ENCODE measurements at regions not wholly inside any gene's neighbourhood (a gene's known extent, or its start where the extent isn't known, plus 50 kb on each side); places are given as distances from the start of the nearest gene placed in this dataset.
"Not testable (repeated sequence)": the region's sequence is repeated elsewhere in the genome, so short reads cannot be mapped to it uniquely, and the experiment has no call there.

- Mint-ChIP-seq H3K4me1 (no peaks in the 10 kb centered on the region), H3K27me3 (no peaks in the 10 kb centered on the region), H3K27ac (no peak overlapping the region), H3K4me3 (no peak overlapping the region), H3K36me3 (no peaks in the 10 kb centered on the region), H3K9me3 (peaks cover 2% of the 10 kb centered on the region)
- DNase-seq: no peak
These were observed 281.1 kb upstream of the COL3A1 start for GRCh38 chr2:188693111-188693510.

- Mint-ChIP-seq H3K27me3 (no peaks in the 10 kb centered on the region), H3K27ac (no peak overlapping the region), H3K36me3 (no peaks in the 10 kb centered on the region), H3K4me1 (no peaks in the 10 kb centered on the region), H3K4me3 (no peak overlapping the region), H3K9me3 (peaks cover 4% of the 10 kb centered on the region)
- no peak for DNase-seq
These were observed 280.4 kb upstream of the COL3A1 start for GRCh38 chr2:188693771-188694170.

- Mint-ChIP-seq H3K36me3 (no peaks in the 10 kb centered on the region), H3K4me3 (no peak overlapping the region), H3K27ac (no peak overlapping the region), H3K27me3 (no peaks in the 10 kb centered on the region), H3K9me3 (peaks cover 1% of the 10 kb centered on the region), H3K4me1 (no peaks in the 10 kb centered on the region)
- no peak for DNase-seq
These were observed 278.2 kb upstream of the COL3A1 start for GRCh38 chr2:188695953-188696352.

GRCh38 chr2:188698151-188698550 is 276.0 kb upstream of the COL3A1 start:
- H3K36me3 Mint-ChIP-seq, H3K4me1 Mint-ChIP-seq, H3K4me3 Mint-ChIP-seq, H3K27me3 Mint-ChIP-seq, H3K27ac Mint-ChIP-seq, H3K9me3 Mint-ChIP-seq, DNase-seq: not testable (repeated sequence)

GRCh38 chr2:188701836-188702235 is 272.3 kb upstream of the COL3A1 start:
- Mint-ChIP-seq H3K27me3 (no peaks in the 10 kb centered on the region), H3K9me3 (peaks cover 1% of the 10 kb centered on the region)

GRCh38 chr2:188705191-188705590 is 269.0 kb upstream of the COL3A1 start:
- Mint-ChIP-seq H3K4me1 (no peaks in the 10 kb centered on the region), H3K27ac (no peak overlapping the region), H3K4me3 (no peak overlapping the region), H3K27me3 (no peaks in the 10 kb centered on the region), H3K9me3 (no peaks in the 10 kb centered on the region), H3K36me3 (no peaks in the 10 kb centered on the region)
- no peak for DNase-seq

More at GRCh38 chr2:188701836-188702235, 272.3 kb upstream of the COL3A1 start:
- Mint-ChIP-seq H3K36me3 (no peaks in the 10 kb centered on the region), H3K4me3 (no peak overlapping the region), H3K4me1 (no peaks in the 10 kb centered on the region), H3K27ac (no peak overlapping the region)
- no peak for DNase-seq

- H3K27ac Mint-ChIP-seq: no peak overlapping the region
- no peaks in the 10 kb centered on the region for H3K4me1 Mint-ChIP-seq
- DNase-seq: no peak
- H3K4me3 Mint-ChIP-seq: no peak overlapping the region
- no peaks in the 10 kb centered on the region for H3K36me3 Mint-ChIP-seq
- H3K9me3 Mint-ChIP-seq: peaks cover 12% of the 10 kb centered on the region
- no peaks in the 10 kb centered on the region for H3K27me3 Mint-ChIP-seq
These were observed 260.2 kb upstream of the COL3A1 start for GRCh38 chr2:188713961-188714360.

GRCh38 chr2:188720811-188721605 is 253.2 kb upstream of the COL3A1 start:
- no peaks in the 10 kb centered on the region for H3K36me3 Mint-ChIP-seq
- no peak overlapping the region for H3K4me3 Mint-ChIP-seq
- H3K4me1 Mint-ChIP-seq: no peaks in the 10 kb centered on the region
- no peaks in the 10 kb centered on the region for H3K27me3 Mint-ChIP-seq
- peaks cover 3% of the 10 kb centered on the region for H3K9me3 Mint-ChIP-seq
- H3K27ac Mint-ChIP-seq: no peak overlapping the region
- DNase-seq: no peak

- Mint-ChIP-seq H3K27me3 (no peaks in the 10 kb centered on the region), H3K27ac (no peak overlapping the region), H3K36me3 (no peaks in the 10 kb centered on the region), H3K9me3 (peaks cover 1% of the 10 kb centered on the region), H3K4me1 (no peaks in the 10 kb centered on the region), H3K4me3 (no peak overlapping the region)
- no peak for DNase-seq
These were observed 252.4 kb upstream of the COL3A1 start for GRCh38 chr2:188721784-188722183.

GRCh38 chr2:188725746-188726360 is 248.3 kb upstream of the COL3A1 start:
- no peaks in the 10 kb centered on the region for H3K36me3 Mint-ChIP-seq
- no peak for DNase-seq
- no peaks in the 10 kb centered on the region for H3K9me3 Mint-ChIP-seq
- H3K4me3 Mint-ChIP-seq: no peak overlapping the region
- H3K27ac Mint-ChIP-seq: no peak overlapping the region
- H3K4me1 Mint-ChIP-seq: no peaks in the 10 kb centered on the region
- no peaks in the 10 kb centered on the region for H3K27me3 Mint-ChIP-seq

GRCh38 chr2:188726626-188727247 is 247.4 kb upstream of the COL3A1 start:
- H3K27ac Mint-ChIP-seq: no peak overlapping the region
- no peak overlapping the region for H3K4me3 Mint-ChIP-seq
- no peaks in the 10 kb centered on the region for H3K9me3 Mint-ChIP-seq
- no peaks in the 10 kb centered on the region for H3K27me3 Mint-ChIP-seq
- DNase-seq: no peak
- no peaks in the 10 kb centered on the region for H3K4me1 Mint-ChIP-seq
- no peaks in the 10 kb centered on the region for H3K36me3 Mint-ChIP-seq

- Mint-ChIP-seq H3K4me1 (no peaks in the 10 kb centered on the region), H3K4me3 (no peak overlapping the region), H3K27me3 (no peaks in the 10 kb centered on the region), H3K36me3 (no peaks in the 10 kb centered on the region), H3K27ac (no peak overlapping the region), H3K9me3 (no peaks in the 10 kb centered on the region)
- DNase-seq: no peak
These were observed 246.3 kb upstream of the COL3A1 start for GRCh38 chr2:188727846-188728245.

- Mint-ChIP-seq H3K27me3 (no peaks in the 10 kb centered on the region), H3K4me3 (no peak overlapping the region), H3K36me3 (no peaks in the 10 kb centered on the region), H3K27ac (no peak overlapping the region), H3K9me3 (no peaks in the 10 kb centered on the region), H3K4me1 (no peaks in the 10 kb centered on the region)
- DNase-seq: no peak
These were observed 239.5 kb upstream of the COL3A1 start for GRCh38 chr2:188734691-188735090.

GRCh38 chr2:188746727-188747126 is 227.4 kb upstream of the COL3A1 start:
- no peak for DNase-seq
- no peak overlapping the region for H3K4me3 Mint-ChIP-seq
- H3K4me1 Mint-ChIP-seq: no peaks in the 10 kb centered on the region
- H3K36me3 Mint-ChIP-seq: no peaks in the 10 kb centered on the region
- peaks cover 2% of the 10 kb centered on the region for H3K9me3 Mint-ChIP-seq
- H3K27me3 Mint-ChIP-seq: no peaks in the 10 kb centered on the region
- H3K27ac Mint-ChIP-seq: no peak overlapping the region

GRCh38 chr2:188751816-188752215 is 222.4 kb upstream of the COL3A1 start:
- H3K36me3 Mint-ChIP-seq: no peaks in the 10 kb centered on the region
- no peaks in the 10 kb centered on the region for H3K27me3 Mint-ChIP-seq
- DNase-seq: no peak
- no peak overlapping the region for H3K4me3 Mint-ChIP-seq
- H3K4me1 Mint-ChIP-seq: no peaks in the 10 kb centered on the region
- no peak overlapping the region for H3K27ac Mint-ChIP-seq
- H3K9me3 Mint-ChIP-seq: peaks cover 6% of the 10 kb centered on the region

GRCh38 chr2:188752311-188752710 is 221.9 kb upstream of the COL3A1 start:
- no peak overlapping the region for H3K27ac Mint-ChIP-seq
- H3K27me3 Mint-ChIP-seq: no peaks in the 10 kb centered on the region
- H3K36me3 Mint-ChIP-seq: no peaks in the 10 kb centered on the region
- H3K9me3 Mint-ChIP-seq: peaks cover 10% of the 10 kb centered on the region
- H3K4me3 Mint-ChIP-seq: no peak overlapping the region
- no peak for DNase-seq
- no peaks in the 10 kb centered on the region for H3K4me1 Mint-ChIP-seq
